Breast epithelium (tissue), 4 donors: ENCODE measurements at regions not wholly inside any gene's neighbourhood (a gene's known extent, or its start where the extent isn't known, plus 50 kb on each side); places are given as distances from the start of the nearest gene placed in this dataset.
"Not testable (repeated sequence)": the region's sequence is repeated elsewhere in the genome, so short reads cannot be mapped to it uniquely, and the experiment has no call there.

Experiments used
- DNase-seq, 2 donors: peaks; one replicate each; pipeline ENCODE4 v3.0.0-alpha.2; 2019; ENCODE audit warnings: low spot score in 2 of 2
- H3K27ac ChIP-seq, 2 donors: fragments of 200-600 bp; sonication (generic) in 1 of 2; one replicate each; pipeline ENCODE4 v1.5.1; 2016 to 2019; ENCODE audit warnings: mild to moderate bottlenecking in 1 of 2
- H3K27me3 ChIP-seq, 2 donors: fragments of 200-600 bp; sonication (generic) in 1 of 2; one replicate each; pipeline versions ENCODE4 v1.5.1 to v1.6.0; 2017 to 2019; ENCODE audit warnings: control low read depth in 1 of 2, mild to moderate bottlenecking in 1 of 2
- H3K36me3 ChIP-seq: fragments of 200-600 bp; one replicate; pipeline ENCODE4 v1.5.1; 2019
- H3K4me1 ChIP-seq, 2 donors: fragments of 200-600 bp; sonication (generic); one replicate each; pipeline ENCODE4 v1.5.1; 2016 to 2019; ENCODE audit warnings: control low read depth in 1 of 2
- H3K4me3 ChIP-seq, 3 donors: fragments of 200-600 bp; sonication (generic); 1 replicate in 2 of 3; 2 replicates in 1 of 3; pipeline ENCODE4 v1.5.1; 2016 to 2019; ENCODE audit warnings: mild to moderate bottlenecking in 3 of 3, moderate library complexity in 2 of 3
- H3K9me3 ChIP-seq, 2 donors: fragments of 200-600 bp; sonication (generic) in 1 of 2; one replicate each; pipeline ENCODE4 v1.5.1; 2016 to 2019; ENCODE audit warnings: control low read depth in 1 of 2
- CTCF ChIP-seq, 3 donors: fragments of 450-650 bp; IDR thresholded peaks; one replicate each; pipeline ENCODE4 v1.5.1; 2016 to 2017; ENCODE audit warnings: antibody characterized with exemption in 3 of 3, mild to moderate bottlenecking in 3 of 3, moderate library complexity in 3 of 3
- POLR2A ChIP-seq: fragments of 450-650 bp; IDR thresholded peaks from one replicate; pipeline ENCODE4 v1.6.1; 2016; ENCODE audit warnings: antibody characterized with exemption, mild to moderate bottlenecking, moderate library complexity
- POLR2AphosphoS5 ChIP-seq, 3 donors: sonication (generic); formaldehyde crosslinking; IDR thresholded peaks; one replicate each; pipeline ENCODE4 v1.6.1; 2017; ENCODE audit warnings: antibody characterized with exemption in 3 of 3
- intact Hi-C: fragments of 100-400 bp; cut with DNase I; formaldehyde crosslinking; loops from one replicate; pipeline ENCODE4 v1.15.1; 2023; ENCODE audit warnings: low total_unique reads

- H3K27me3 ChIP-seq: peaks cover 0 to 4% of the 10 kb centered on the region in 2 donors
Measured at GRCh38 chr10:84012831-84013458, 126.4 kb upstream of the GHITM start.

GRCh38 chr10:84015877-84016595, 123.3 kb upstream of the GHITM start:
- Histone ChIP-seq H3K36me3 (no peaks in the 10 kb centered on the region), H3K4me1 (no peaks in the 10 kb centered on the region), H3K9me3 (peaks cover 5 to 6% of the 10 kb centered on the region in 2 donors), H3K27ac (no peak overlapping the region), H3K4me3 (no peak overlapping the region), H3K27me3 (no peaks in the 10 kb centered on the region)
- DNase-seq: no peak
- no peak for TF ChIP-seq CTCF (IDR thresholded peaks at IDR 0.05)
- intact Hi-C loops: no loop called here

More at GRCh38 chr10:84012831-84013458, 126.4 kb upstream of the GHITM start:
- Histone ChIP-seq H3K4me3 (no peak overlapping the region), H3K4me1 (no peaks in the 10 kb centered on the region), H3K9me3 (no peaks in the 10 kb centered on the region), H3K27ac (no peak overlapping the region), H3K36me3 (no peaks in the 10 kb centered on the region)
- intact Hi-C loops: no loop called here
- DNase-seq: no peak
- TF ChIP-seq CTCF (IDR thresholded peaks at IDR 0.05): no peak
- TF ChIP-seq POLR2A: no peak
- no peak for TF ChIP-seq POLR2AphosphoS5 (IDR thresholded peaks at IDR 0.05)

GRCh38 chr10:84018826-84019225, 120.5 kb upstream of the GHITM start:
- Histone ChIP-seq H3K27me3 (no peaks in the 10 kb centered on the region), H3K4me1 (no peaks in the 10 kb centered on the region), H3K27ac (no peak overlapping the region), H3K36me3 (no peaks in the 10 kb centered on the region), H3K9me3 (peaks cover 10 to 18% of the 10 kb centered on the region in 2 donors), H3K4me3 (no peak overlapping the region)
- intact Hi-C loops: no loop called here
- DNase-seq: no peak
- TF ChIP-seq CTCF (IDR thresholded peaks at IDR 0.05) (no peak), POLR2A (no peak), POLR2AphosphoS5 (IDR thresholded peaks at IDR 0.05) (no peak)

- H3K4me1 ChIP-seq, H3K36me3 ChIP-seq, H3K27me3 ChIP-seq, H3K27ac ChIP-seq, DNase-seq, intact Hi-C loops, H3K4me3 ChIP-seq: not testable (repeated sequence)
- peaks cover 10 to 18% of the 10 kb centered on the region in 2 donors for H3K9me3 ChIP-seq
Measured at GRCh38 chr10:84019854-84020458, 119.4 kb upstream of the GHITM start.

GRCh38 chr10:84026821-84027257, 112.5 kb upstream of the GHITM start:
- no peak overlapping the region for H3K27ac ChIP-seq
- H3K9me3 ChIP-seq: peaks cover 4 to 13% of the 10 kb centered on the region in 2 donors
- DNase-seq: no peak
- peak in 1 of 3 donors; percentile 28 for TF ChIP-seq CTCF (IDR thresholded peaks at IDR 0.05)
- no peak for TF ChIP-seq POLR2AphosphoS5 (IDR thresholded peaks at IDR 0.05)
- TF ChIP-seq POLR2A: no peak
- intact Hi-C loops: no loop called here
- H3K4me1 ChIP-seq: no peaks in the 10 kb centered on the region
- no peaks in the 10 kb centered on the region for H3K36me3 ChIP-seq
- no peak overlapping the region for H3K4me3 ChIP-seq
- H3K27me3 ChIP-seq: no peaks in the 10 kb centered on the region
